ENCODE measurements at regions not wholly inside any gene's neighbourhood (a gene's known extent, or its start where the extent isn't known, plus 50 kb on each side); places are given as distances from the start of the nearest gene placed in this dataset.

GRCh38 chr3:10758304-10759037 is 57.6 kb upstream of the SLC6A11 start (continued):
- TF ChIP-seq ZHX2 (IDR thresholded peaks at IDR 0.05; ENCODE audit: low read depth) = no peak
- no peak for TF ChIP-seq ZHX2 (CRISPR knock-in tag; IDR thresholded peaks at IDR 0.05; ENCODE audit: borderline replicate concordance)
- TF ChIP-seq SALL1 (CRISPR knock-in tag; IDR thresholded peaks at IDR 0.05) = no peak
- TF ChIP-seq SSRP1 (CRISPR knock-in tag; IDR thresholded peaks at IDR 0.05) = 0 out of 2 replicates have a peak, but pooled peaks have one; percentile 47
- peak; percentile 96 for TF ChIP-seq RAD21 (CRISPR knock-in tag; IDR thresholded peaks at IDR 0.05)
- 0 out of 2 replicates have a peak, but pooled peaks have one; percentile 37 for TF ChIP-seq CEBPG (CRISPR knock-in tag; IDR thresholded peaks at IDR 0.05)
- no peak for TF ChIP-seq ZNF329 (CRISPR knock-in tag; IDR thresholded peaks at IDR 0.05; ENCODE audit: low read depth)
- no peak for TF ChIP-seq RARA (CRISPR knock-in tag; IDR thresholded peaks at IDR 0.05)
- peak; percentile 98 for TF ChIP-seq CTCF (CRISPR knock-in tag; IDR thresholded peaks at IDR 0.05)
- no peak for TF ChIP-seq RORA (CRISPR knock-in tag; IDR thresholded peaks at IDR 0.05)
- no peak; the same call in 1 of the 2 replicates for TF ChIP-seq ZNF691 (CRISPR knock-in tag; IDR thresholded peaks at IDR 0.05; ENCODE audit: borderline replicate concordance, low read depth)
- no peak for TF ChIP-seq ZBTB4 (CRISPR knock-in tag; IDR thresholded peaks at IDR 0.05; ENCODE audit: borderline replicate concordance)
- peak; percentile 52; the same call in 1 of the 2 replicates for TF ChIP-seq SMAD3 (CRISPR knock-in tag; IDR thresholded peaks at IDR 0.05)
- no peak for TF ChIP-seq SOX13 (IDR thresholded peaks at IDR 0.05)
- no peak for TF ChIP-seq SOX13 (CRISPR knock-in tag; conservative IDR thresholded peaks at IDR 0.05 in 1 of 2, IDR thresholded peaks at IDR 0.05 in 1 of 2)
- TF ChIP-seq ZNF432 (CRISPR knock-in tag; IDR thresholded peaks at IDR 0.05; ENCODE audit: borderline replicate concordance) = no peak
- TF ChIP-seq ZNF253 (CRISPR knock-in tag; IDR thresholded peaks at IDR 0.05; ENCODE audit: borderline replicate concordance) = no peak

Measured in HepG2 (cell line).